ENCODE measurements at regions not wholly inside any gene's neighbourhood (a gene's known extent, or its start where the extent isn't known, plus 50 kb on each side); places are given as distances from the start of the nearest gene placed in this dataset.

DNA sequence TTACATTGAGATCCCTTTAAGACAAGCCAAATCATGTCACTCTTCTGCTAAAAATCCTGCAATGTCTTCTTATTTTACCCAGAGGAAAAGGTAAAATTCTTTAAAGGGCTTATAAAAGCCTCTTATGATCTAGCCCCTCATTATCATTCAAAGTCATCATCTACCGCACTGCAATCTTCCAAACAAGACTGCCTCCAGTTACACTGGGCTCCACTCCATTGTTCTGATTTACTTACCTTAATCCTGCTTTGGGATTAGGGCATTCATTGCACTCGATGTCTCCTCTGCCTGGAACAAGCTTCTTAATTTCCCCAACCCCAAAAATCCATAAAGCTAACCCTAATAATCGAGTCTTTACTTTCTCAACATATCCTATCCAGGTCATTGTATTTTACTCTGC, 269.1 kb downstream of the PCDH18 start:
- no peaks in the 10 kb centered on the region for H3K79me1 ChIP-seq (ENCODE audit: low read depth in 1 of 2, low read length in 2 of 2)
- H3K56ac ChIP-seq (ENCODE audit: extremely low read depth, insufficient read depth, low read length): no peak overlapping the region
- dilution Hi-C loops (cut with HindIII; ENCODE audit: low sequenced_read_pairs, unreplicated experiment): no loop called here
- H4K91ac ChIP-seq (ENCODE audit: insufficient read depth, low read depth, low read length): no peak overlapping the region
- 90% methylated on average over 2 of the region's 3 CpGs; no CpG with 5 or more reads in 1 of the 2 experiments for WGBS, 2 experiments (ENCODE audit: extremely low coverage in 2 of 2, insufficient read length in 1 of 2)
- in situ Hi-C loops (cut with MboI; ENCODE audit: low sequenced_read_pairs): no loop called here
- H2AK9ac ChIP-seq (replicated peaks; ENCODE audit: low read depth, low read length, poor library complexity): no peak overlapping the region
- no peak overlapping the region for H3K23ac ChIP-seq (ENCODE audit: low read depth, low read length)
- ChIA-PET CTCF (no interaction called here), POLR2A (ENCODE audit: unreplicated experiment) (no interaction called here)
- no peaks in the 10 kb centered on the region for H3K9me3 ChIP-seq (ENCODE audit: control insufficient read depth, insufficient read depth, low read length)
- BruUV-seq (replicated peaks): no TSS peak
- H4K5ac ChIP-seq (ENCODE audit: low read depth, low read length): no peak overlapping the region
- ATAC-seq (ENCODE audit: low read depth) (no peak), DNase-seq (no peak)
- H3K27ac ChIP-seq (ENCODE audit: insufficient read depth, low read length): no peak overlapping the region
- H3K4ac ChIP-seq (ENCODE audit: low read depth, low read length): no peak overlapping the region
- H2BK15ac ChIP-seq (ENCODE audit: low read depth, low read length): no peak overlapping the region
- H3K9ac ChIP-seq (ENCODE audit: low read depth, low read length): no peak overlapping the region
- H3K9me1 ChIP-seq (ENCODE audit: insufficient read depth, low read length): peaks cover 4% of the 10 kb centered on the region; the same call in 1 of the 2 replicates
- no peak overlapping the region for H2BK5ac ChIP-seq (ENCODE audit: low read depth, low read length, poor library complexity, severe bottlenecking)
- intact Hi-C loops (cut with micrococcal nuclease): no loop called here
- H4K8ac ChIP-seq (ENCODE audit: low read depth in 2 of 2, low read length in 2 of 2): no peak overlapping the region
- H3K18ac ChIP-seq (ENCODE audit: low read depth, low read length): no peak overlapping the region
- no peaks in the 10 kb centered on the region for H3K36me3 ChIP-seq (ENCODE audit: control insufficient read depth, insufficient read depth, low read length)
- no peak overlapping the region for H2BK120ac ChIP-seq (ENCODE audit: low read depth, low read length)
- no peak for TF ChIP-seq ELK1 (IDR thresholded peaks at IDR 0.05; ENCODE audit: borderline replicate concordance, low read depth, low read length)
- TF ChIP-seq, protein P1, sequence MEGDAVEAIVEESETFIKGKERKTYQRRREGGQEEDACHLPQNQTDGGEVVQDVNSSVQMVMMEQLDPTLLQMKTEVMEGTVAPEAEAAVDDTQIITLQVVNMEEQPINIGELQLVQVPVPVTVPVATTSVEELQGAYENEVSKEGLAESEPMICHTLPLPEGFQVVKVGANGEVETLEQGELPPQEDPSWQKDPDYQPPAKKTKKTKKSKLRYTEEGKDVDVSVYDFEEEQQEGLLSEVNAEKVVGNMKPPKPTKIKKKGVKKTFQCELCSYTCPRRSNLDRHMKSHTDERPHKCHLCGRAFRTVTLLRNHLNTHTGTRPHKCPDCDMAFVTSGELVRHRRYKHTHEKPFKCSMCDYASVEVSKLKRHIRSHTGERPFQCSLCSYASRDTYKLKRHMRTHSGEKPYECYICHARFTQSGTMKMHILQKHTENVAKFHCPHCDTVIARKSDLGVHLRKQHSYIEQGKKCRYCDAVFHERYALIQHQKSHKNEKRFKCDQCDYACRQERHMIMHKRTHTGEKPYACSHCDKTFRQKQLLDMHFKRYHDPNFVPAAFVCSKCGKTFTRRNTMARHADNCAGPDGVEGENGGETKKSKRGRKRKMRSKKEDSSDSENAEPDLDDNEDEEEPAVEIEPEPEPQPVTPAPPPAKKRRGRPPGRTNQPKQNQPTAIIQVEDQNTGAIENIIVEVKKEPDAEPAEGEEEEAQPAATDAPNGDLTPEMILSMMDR (conservative IDR thresholded peaks at IDR 0.05; ENCODE audit: low read depth, low read length): no peak
- TF ChIP-seq MXI1 (IDR thresholded peaks at IDR 0.05; ENCODE audit: borderline replicate concordance, low read depth, low read length): no peak
- TF ChIP-seq FOS (IDR thresholded peaks at IDR 0.05; ENCODE audit: low read depth, low read length): no peak
- no peak for TF ChIP-seq SMC3 (IDR thresholded peaks at IDR 0.05; ENCODE audit: low read depth, low read length)
- TF ChIP-seq NFE2L2 (IDR thresholded peaks at IDR 0.05; ENCODE audit: low read depth, low read length): no peak
- TF ChIP-seq POLR2A (IDR thresholded peaks at IDR 0.05; ENCODE audit: low read depth, low read length): no peak
- TF ChIP-seq RFX5 (IDR thresholded peaks at IDR 0.05; ENCODE audit: low read depth, low read length): no peak
- no peak for TF ChIP-seq RCOR1 (IDR thresholded peaks at IDR 0.05; ENCODE audit: insufficient replicate concordance, low read length)
- TF ChIP-seq MAZ (IDR thresholded peaks at IDR 0.05; ENCODE audit: borderline replicate concordance, low read depth, low read length): no peak
- no peak for TF ChIP-seq BHLHE40 (IDR thresholded peaks at IDR 0.05; ENCODE audit: low read depth, low read length)
- TF ChIP-seq, protein P2, sequence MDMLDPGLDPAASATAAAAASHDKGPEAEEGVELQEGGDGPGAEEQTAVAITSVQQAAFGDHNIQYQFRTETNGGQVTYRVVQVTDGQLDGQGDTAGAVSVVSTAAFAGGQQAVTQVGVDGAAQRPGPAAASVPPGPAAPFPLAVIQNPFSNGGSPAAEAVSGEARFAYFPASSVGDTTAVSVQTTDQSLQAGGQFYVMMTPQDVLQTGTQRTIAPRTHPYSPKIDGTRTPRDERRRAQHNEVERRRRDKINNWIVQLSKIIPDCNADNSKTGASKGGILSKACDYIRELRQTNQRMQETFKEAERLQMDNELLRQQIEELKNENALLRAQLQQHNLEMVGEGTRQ (IDR thresholded peaks at IDR 0.05; ENCODE audit: low read depth, low read length): no peak
- TF ChIP-seq MAFK (IDR thresholded peaks at IDR 0.05; ENCODE audit: low read depth, low read length): no peak
- no peak for TF ChIP-seq RAD21 (IDR thresholded peaks at IDR 0.05; ENCODE audit: low read length)
- no peak for TF ChIP-seq CHD1 (IDR thresholded peaks at IDR 0.05; ENCODE audit: low read depth, low read length)
- H4K20me1 ChIP-seq (ENCODE audit: insufficient read depth, low read length): no peaks in the 10 kb centered on the region
- no peak overlapping the region for H3K4me3 ChIP-seq (ENCODE audit: insufficient read depth, low read depth, low read length)
- H3K4me1 ChIP-seq (ENCODE audit: control insufficient read depth, insufficient read depth, low read length): no peaks in the 10 kb centered on the region
- H3K14ac ChIP-seq (replicated peaks; ENCODE audit: low read depth, low read length): no peak overlapping the region
- H2AK5ac ChIP-seq (ENCODE audit: low read depth, low read length): no peak overlapping the region
- no peak overlapping the region for H2BK20ac ChIP-seq (ENCODE audit: low read depth, low read length)
- H2AFZ ChIP-seq (replicated peaks; ENCODE audit: low read length, poor library complexity): no peak overlapping the region
- no peak overlapping the region for H3K4me2 ChIP-seq (ENCODE audit: low read depth, low read length)
- no peaks in the 10 kb centered on the region for H3K27me3 ChIP-seq (ENCODE audit: control insufficient read depth, insufficient read depth, low read length)

All from IMR-90 (cell line).